ENCODE measurements at regions not wholly inside any gene's neighbourhood (a gene's known extent, or its start where the extent isn't known, plus 50 kb on each side); places are given as distances from the start of the nearest gene placed in this dataset.

GRCh38 chr5:111960476-111961215 is 203.7 kb upstream of the NREP start:
- TF ChIP-seq CTCF (conservative IDR thresholded peaks at IDR 0.05; ENCODE audit: low read length) (no peak), EZH2phosphoT487 (IDR thresholded peaks at IDR 0.05; ENCODE audit: borderline replicate concordance, low read depth, low read length) (no peak)
